CD4-positive, alpha-beta T cell treated with Interleukin-6 for 4 hours (primary cell): ENCODE measurements at regions not wholly inside any gene's neighbourhood (a gene's known extent, or its start where the extent isn't known, plus 50 kb on each side); places are given as distances from the start of the nearest gene placed in this dataset.

ENCODE experiments used
- DNase-seq: peaks from one replicate; pipeline ENCODE4 v3.0.0-alpha.2; 2020; ENCODE audit warnings: mixed read lengths

DNA sequence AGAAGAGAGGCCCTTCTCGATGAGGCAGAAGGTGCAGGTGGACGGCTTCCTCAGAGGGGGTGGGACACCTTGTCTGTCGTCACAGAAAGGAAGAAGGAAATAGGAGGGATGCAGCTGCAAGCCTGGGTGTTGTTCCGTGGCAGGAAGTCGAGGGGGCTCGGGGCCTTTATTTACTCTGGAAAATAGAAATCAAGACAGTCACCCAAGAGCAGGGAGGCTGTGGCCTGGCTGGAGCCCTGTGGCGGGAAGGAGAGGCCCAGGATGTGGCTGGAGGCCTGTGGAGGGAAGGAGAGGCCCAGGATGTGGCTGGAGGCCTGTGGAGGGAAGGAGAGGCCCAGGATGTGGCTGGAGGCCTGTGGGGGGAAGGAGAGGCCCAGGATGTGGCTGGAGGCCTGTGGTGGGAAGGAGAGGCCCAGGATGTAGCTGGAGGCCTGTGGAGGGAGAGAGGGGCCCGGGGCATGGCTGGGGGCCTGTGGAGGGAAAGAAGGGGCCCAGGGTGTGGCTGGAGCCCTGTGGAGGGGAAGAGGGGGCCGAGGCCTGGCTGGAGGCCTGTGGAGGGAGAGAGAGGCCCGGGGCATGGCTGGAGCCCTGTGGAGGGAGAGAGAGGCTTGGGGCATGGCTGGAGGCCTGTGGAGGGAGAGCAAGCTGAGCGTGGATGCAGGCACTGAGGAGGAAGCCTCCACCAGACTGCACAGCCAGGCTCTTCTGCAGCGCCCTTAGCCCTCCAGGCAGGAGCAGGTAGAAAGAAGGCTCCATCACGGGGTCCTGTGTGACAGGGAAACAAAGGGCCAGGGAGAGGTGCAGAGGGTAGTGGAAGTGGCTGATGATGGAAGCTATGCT is 97.3 kb upstream of the SFMBT2 start:
- DNase-seq = peak; percentile 59

- no peak for DNase-seq
Measured at GRCh38 chr10:7506571-7506970, 95.7 kb upstream of the SFMBT2 start.

- no peak for DNase-seq
Measured at GRCh38 chr10:7505196-7505595, 94.4 kb upstream of the SFMBT2 start.

DNA sequence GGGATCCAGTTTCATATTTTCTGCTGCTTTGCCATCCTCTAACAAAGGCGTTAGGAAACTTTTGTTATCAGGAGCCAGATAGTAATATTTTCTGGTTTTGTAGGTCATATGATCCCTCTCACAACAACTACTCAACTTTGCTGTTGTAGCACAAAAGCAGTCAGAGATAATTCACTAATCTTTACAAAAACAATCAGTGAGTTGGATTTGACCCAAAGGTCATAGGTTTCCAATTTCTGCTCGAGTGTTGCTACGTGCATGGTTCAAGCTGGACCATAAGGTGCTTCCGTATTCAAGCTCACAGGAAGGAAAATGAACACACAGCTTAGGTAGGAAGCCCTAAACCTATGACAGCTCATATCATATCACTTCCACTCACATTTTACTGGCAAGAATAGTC is 92.4 kb upstream of the SFMBT2 start:
- no peak for DNase-seq

GRCh38 chr10:7501157-7501556 is 90.3 kb upstream of the SFMBT2 start:
- DNase-seq = no peak

DNA sequence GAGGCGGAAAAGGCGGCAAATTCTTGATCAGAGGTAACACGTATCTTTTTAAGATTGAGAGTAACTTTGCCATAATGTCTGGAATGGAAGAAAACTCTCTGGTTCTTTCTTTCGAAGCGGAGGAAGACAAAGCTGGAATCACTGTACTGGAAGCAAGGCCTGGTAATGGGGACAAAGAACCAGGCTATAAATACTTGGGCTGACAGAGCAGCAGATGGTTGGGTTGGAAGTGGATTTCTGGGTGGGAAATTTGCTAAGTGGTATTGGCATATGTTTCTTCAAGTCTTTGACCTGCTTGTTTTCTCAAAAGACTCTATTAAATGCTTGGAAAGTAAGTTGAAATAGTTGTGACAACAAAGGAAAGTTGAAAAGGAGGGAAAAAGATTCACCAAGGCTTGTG is 87.3 kb upstream of the SFMBT2 start:
- DNase-seq = no peak

DNA sequence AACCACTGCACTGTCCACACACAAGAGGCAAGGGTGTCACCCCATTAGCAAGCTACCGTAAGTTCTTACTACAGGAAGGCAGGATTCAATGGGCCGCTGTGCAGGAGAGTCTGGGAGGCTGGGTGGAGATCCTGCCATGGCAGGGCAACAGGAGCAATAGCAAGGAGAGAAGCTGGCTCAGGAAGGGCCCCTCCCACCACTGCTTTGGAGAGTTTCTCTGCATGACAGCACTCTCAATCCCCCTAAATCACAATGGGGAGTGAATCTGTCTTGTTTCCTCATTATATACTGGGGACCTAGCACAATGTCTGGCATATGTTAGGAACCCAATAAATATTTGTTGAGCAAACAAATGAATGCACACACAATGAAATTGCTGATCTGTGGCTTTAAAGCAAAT is 83.2 kb upstream of the SFMBT2 start:
- DNase-seq = no peak

DNA sequence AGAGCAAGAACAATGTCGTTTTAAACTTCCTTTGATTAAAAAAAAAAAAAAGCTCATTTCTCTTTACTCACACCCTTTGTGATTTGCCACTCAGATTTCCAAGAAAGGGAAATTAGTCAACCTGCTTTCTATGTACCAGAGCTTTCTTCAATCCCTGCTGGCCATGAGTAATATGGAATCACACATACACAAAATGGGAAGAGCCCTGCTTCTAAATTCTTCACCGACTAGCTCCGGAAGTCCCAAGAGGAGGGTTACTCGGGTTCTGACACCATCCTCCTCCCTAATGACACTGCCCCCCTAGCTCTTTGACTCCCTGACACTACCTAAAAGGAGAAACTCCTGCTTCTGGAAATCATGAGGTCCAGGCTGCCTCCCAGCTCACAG is 81.8 kb upstream of the SFMBT2 start:
- DNase-seq = no peak

- DNase-seq = no peak
Measured at GRCh38 chr10:7491949-7492659, 81.3 kb upstream of the SFMBT2 start.

GRCh38 chr10:7491230-7491629 is 80.4 kb upstream of the SFMBT2 start:
- no peak for DNase-seq

GRCh38 chr10:7488418-7488829 is 77.6 kb upstream of the SFMBT2 start:
- no peak for DNase-seq

- DNase-seq = no peak
Measured at GRCh38 chr10:7487528-7487927, 76.7 kb upstream of the SFMBT2 start.

GRCh38 chr10:7486528-7486927 is 75.7 kb upstream of the SFMBT2 start:
- DNase-seq = no peak

DNA sequence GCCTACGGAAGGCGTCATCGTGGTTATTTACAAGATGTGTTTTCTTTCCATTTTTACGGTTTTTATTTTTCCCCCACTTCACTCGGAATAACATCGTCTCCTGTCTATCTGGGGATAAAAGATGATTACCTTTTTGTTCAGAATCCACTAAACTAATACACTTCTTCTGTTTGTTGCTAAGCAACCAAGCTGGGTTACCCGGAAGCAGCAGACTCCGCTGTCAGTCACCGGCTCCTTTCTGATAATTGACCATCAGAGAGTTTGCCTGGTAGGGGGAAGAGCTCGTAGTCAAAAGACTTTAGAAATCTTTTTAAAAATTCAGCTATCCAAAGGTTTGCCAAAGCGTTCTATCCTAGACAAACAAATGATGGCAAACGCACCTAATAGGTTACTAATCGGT is 75.0 kb upstream of the SFMBT2 start:
- no peak for DNase-seq

- DNase-seq = peak; percentile 23
Measured at GRCh38 chr10:7485244-7485556, 74.4 kb upstream of the SFMBT2 start.

DNA sequence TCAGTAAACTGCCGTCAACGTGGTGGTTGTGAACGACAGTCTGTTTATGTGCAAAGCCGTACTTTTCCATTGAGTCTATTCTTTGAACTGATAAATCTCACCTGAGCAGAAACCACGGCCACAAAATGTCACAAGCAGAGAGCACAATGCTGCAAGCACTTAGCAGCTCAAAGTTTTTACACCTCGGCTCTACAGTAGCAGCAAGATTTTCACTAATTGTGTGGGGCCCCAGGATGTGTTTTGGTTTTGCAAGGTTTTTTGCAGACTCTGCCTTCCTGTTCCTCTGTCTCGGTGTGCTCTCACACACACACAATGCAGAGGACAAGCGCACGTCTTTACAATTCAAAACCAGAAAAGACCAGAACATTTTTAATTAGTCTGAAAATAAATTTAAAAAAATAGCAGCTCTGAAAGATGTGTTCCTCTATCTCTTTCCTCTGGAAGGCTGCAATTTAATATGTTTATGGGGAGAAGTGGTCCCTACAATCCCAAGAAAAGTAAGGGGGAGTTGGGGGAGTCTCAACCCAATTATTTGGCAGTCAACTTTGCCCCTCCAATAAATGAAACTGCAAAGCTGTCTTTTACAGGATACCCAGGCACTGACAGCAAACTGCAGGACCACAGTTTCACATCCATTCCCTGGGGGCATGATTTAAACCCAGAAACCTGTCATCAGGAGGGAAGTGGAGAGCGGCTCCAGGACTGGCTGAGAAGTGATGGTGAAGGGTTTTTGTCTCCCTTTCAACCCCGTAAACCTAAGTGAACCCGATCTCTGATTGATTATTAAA is 73.8 kb upstream of the SFMBT2 start:
- DNase-seq = peak; percentile 81

DNA sequence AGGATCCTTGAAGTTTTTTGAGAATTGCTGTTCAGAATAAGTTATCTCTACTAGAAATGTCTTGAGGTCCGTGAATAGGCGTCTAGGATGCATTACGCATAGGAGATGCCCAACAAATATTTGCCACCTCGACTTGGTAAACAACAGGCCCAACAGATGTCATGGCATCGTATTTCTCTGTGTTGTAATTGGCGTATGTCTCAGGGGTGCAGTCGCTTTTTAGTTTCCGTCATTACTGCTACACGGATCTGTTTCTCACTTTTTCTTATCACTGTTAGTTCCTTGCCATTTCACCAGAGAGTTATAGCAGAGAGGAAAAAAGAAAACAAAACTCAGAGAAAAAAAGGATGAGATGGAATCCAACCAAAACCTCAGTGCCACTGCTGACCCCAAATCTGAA is 73.0 kb upstream of the SFMBT2 start:
- DNase-seq = peak; percentile 16

DNA sequence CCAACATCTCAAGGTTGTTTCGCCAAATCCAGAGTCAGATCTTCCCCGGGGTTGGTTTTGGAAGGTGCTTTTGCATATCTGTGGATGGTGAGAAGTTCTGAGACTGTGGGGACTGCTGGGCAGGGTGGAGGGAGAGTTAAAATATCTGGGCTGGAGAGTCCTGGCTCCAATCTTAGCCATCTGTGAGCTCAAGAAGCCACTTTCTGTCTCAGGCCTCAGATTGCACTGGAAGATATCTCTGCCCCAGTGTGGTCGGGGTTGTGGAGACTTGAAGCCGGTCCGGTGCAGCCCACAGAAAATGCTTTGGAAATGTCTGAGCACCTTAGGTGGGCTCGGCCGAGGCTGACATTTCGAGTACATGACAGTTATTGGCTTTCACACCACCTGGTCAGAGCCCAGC is 72.2 kb upstream of the SFMBT2 start:
- no peak for DNase-seq

DNA sequence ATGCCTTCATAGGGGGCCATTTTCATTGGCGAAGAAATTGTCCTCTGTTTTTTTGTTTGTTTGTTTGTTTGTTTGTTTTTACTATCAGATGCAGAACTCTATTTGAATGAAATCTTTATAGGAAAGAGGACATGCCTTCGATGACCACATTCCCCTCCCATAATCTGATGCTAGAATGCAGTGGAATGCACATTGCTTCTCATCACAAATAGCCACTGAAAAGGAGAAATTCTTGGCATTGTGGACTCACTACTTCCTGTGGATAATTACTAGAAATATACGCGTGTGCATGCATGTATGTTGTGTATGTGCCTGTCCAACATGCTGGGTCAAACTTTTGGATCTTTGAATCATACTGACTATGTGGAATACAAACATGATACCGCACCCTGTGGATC is 70.5 kb upstream of the SFMBT2 start:
- DNase-seq = no peak

GRCh38 chr10:7480742-7481367 is 70.0 kb upstream of the SFMBT2 start:
- DNase-seq = peak; percentile 42

- no peak for DNase-seq
Measured at GRCh38 chr10:7479861-7480598, 69.2 kb upstream of the SFMBT2 start.

DNA sequence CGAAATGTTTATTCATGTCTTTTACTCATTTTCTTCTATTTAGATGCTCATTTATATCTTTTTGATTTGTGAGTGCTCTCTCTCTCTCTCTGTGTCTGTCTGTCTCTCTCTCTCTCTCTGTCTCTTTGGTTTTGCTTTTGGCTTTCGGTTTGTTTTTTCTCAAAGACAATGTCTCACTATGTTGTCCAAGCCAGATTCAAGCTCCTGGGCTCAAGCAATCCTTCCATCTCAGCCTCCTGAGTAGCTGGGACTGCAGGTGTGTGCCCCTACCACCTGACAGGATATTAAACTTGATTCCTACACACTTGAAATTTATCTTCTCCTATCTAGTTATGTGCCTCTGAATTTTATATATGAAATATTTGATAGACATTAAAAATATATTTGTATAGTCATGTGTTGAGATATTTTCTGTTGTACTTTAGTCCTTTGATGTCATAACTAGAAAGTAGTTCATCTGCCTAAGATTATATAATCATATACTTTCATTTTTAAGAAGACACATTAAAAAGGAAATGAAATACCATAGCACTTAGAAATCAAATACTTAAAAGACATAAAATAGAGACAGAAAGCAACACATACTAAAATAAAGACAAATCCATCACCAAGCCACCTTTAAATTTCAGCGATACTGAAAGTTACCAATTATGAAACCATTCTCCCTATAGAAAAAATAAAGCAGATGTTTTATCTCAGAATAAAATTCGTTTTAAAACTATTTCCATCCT is 68.1 kb upstream of the SFMBT2 start:
- DNase-seq = no peak
